ENCODE measurements at regions not wholly inside any gene's neighbourhood (a gene's known extent, or its start where the extent isn't known, plus 50 kb on each side); places are given as distances from the start of the nearest gene placed in this dataset.

DNA sequence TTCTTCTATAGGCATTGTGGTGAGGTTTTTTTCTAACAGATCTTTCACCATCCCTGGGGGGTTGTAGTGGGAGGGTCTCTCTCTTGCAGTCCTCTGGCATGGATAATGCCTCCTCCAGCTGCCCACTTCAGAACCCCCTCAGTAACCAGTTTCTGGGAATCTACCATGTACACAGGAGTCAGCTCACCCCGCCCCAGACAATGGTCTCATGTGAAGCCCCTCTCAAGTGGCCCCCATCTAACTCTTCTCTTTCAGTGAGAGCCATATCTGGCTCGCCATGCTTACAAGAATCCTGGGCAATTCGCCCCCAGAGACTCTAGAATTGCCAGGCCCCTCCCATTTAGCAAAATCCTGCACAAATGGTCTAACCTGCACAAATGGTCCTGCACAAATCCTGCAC, 144.4 kb upstream of the FSTL4 start:
- no peak overlapping the region for H3K4me2 ChIP-seq (ENCODE audit: low read length)
- H3K9me2 ChIP-seq (ENCODE audit: insufficient read depth, low read length) = no peaks in the 10 kb centered on the region
- no peaks in the 10 kb centered on the region for H3K36me3 ChIP-seq (ENCODE audit: insufficient read depth, low read length)
- no peak overlapping the region for H3K27ac ChIP-seq (ENCODE audit: low read depth, low read length, poor library complexity, severe bottlenecking)
- intact Hi-C loops (cut with micrococcal nuclease; ENCODE audit: unreplicated experiment) = no loop called here
- H3K4me1 ChIP-seq (ENCODE audit: insufficient read depth, low read length, poor library complexity, severe bottlenecking) = no peaks in the 10 kb centered on the region
- no peak for DNase-seq (ENCODE audit: low spot score)
- no peak overlapping the region for H2AFZ ChIP-seq (ENCODE audit: low read length)
- no peaks in the 10 kb centered on the region for H4K20me1 ChIP-seq (ENCODE audit: insufficient read depth, low read length)
- H3K79me2 ChIP-seq (ENCODE audit: insufficient read depth, low read depth, low read length) = no peaks in the 10 kb centered on the region
- BruUV-seq (replicated peaks) = no TSS peak
- no peaks in the 10 kb centered on the region for H3K9me3 ChIP-seq (ENCODE audit: low read length)
- no peak overlapping the region for H3K4me3 ChIP-seq (ENCODE audit: low read depth, low read length, poor library complexity, severe bottlenecking)
- TF ChIP-seq, protein P1, sequence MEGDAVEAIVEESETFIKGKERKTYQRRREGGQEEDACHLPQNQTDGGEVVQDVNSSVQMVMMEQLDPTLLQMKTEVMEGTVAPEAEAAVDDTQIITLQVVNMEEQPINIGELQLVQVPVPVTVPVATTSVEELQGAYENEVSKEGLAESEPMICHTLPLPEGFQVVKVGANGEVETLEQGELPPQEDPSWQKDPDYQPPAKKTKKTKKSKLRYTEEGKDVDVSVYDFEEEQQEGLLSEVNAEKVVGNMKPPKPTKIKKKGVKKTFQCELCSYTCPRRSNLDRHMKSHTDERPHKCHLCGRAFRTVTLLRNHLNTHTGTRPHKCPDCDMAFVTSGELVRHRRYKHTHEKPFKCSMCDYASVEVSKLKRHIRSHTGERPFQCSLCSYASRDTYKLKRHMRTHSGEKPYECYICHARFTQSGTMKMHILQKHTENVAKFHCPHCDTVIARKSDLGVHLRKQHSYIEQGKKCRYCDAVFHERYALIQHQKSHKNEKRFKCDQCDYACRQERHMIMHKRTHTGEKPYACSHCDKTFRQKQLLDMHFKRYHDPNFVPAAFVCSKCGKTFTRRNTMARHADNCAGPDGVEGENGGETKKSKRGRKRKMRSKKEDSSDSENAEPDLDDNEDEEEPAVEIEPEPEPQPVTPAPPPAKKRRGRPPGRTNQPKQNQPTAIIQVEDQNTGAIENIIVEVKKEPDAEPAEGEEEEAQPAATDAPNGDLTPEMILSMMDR (conservative IDR thresholded peaks at IDR 0.05; ENCODE audit: low read length) = no peak
- no peak for TF ChIP-seq EZH2phosphoT487 (IDR thresholded peaks at IDR 0.05; ENCODE audit: borderline replicate concordance, low read depth, low read length)
- POLR2A ChIA-PET = no interaction called here
- CTCF ChIA-PET (ENCODE audit: unreplicated experiment) = interaction anchor here (0.6 kb wide), 1 partner anchor 11 kb away, joined by 3 read pairs; no protein-coding TSS in a partner anchor

DNA sequence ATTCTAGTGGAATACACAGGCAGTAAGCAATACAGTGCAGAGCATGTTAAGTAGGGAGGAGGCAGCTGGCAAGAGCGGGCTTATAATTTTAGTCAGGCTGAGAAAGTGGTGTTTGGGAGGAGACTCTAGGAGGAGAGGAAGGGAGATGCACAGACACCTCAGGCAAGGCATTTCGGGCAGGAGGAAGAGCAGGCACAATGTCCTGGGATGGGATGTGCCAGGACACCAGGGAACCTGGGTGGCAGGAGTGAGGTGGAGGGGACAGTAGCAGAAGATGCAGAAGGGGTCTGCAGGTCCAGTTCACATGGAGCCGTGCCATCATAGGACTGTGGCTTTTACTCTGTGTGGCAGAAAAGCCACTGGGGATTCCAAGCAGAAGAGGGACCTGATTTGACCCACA, 143.7 kb upstream of the FSTL4 start:
- H3K9me2 ChIP-seq (ENCODE audit: insufficient read depth, low read length) = no peaks in the 10 kb centered on the region
- intact Hi-C loops (cut with micrococcal nuclease; ENCODE audit: unreplicated experiment) = no loop called here
- no peaks in the 10 kb centered on the region for H3K36me3 ChIP-seq (ENCODE audit: insufficient read depth, low read length)
- no peaks in the 10 kb centered on the region for H3K4me1 ChIP-seq (ENCODE audit: insufficient read depth, low read length, poor library complexity, severe bottlenecking)
- no TSS peak for BruUV-seq (replicated peaks)
- no peak overlapping the region for H3K4me3 ChIP-seq (ENCODE audit: low read depth, low read length, poor library complexity, severe bottlenecking)
- ChIA-PET CTCF (ENCODE audit: unreplicated experiment) (no interaction called here), POLR2A (no interaction called here)
- no peak overlapping the region for H2AFZ ChIP-seq (ENCODE audit: low read length)
- no peaks in the 10 kb centered on the region for H4K20me1 ChIP-seq (ENCODE audit: insufficient read depth, low read length)
- H3K79me2 ChIP-seq (ENCODE audit: insufficient read depth, low read depth, low read length) = no peaks in the 10 kb centered on the region
- no peak for TF ChIP-seq EZH2phosphoT487 (IDR thresholded peaks at IDR 0.05; ENCODE audit: borderline replicate concordance, low read depth, low read length)
- TF ChIP-seq, protein P1 (conservative IDR thresholded peaks at IDR 0.05; ENCODE audit: low read length) = no peak
- H3K9me3 ChIP-seq (ENCODE audit: low read length) = no peaks in the 10 kb centered on the region
- H3K27ac ChIP-seq (ENCODE audit: low read depth, low read length, poor library complexity, severe bottlenecking) = no peak overlapping the region
- H3K4me2 ChIP-seq (ENCODE audit: low read length) = no peak overlapping the region
- DNase-seq (ENCODE audit: low spot score) = no peak

DNA sequence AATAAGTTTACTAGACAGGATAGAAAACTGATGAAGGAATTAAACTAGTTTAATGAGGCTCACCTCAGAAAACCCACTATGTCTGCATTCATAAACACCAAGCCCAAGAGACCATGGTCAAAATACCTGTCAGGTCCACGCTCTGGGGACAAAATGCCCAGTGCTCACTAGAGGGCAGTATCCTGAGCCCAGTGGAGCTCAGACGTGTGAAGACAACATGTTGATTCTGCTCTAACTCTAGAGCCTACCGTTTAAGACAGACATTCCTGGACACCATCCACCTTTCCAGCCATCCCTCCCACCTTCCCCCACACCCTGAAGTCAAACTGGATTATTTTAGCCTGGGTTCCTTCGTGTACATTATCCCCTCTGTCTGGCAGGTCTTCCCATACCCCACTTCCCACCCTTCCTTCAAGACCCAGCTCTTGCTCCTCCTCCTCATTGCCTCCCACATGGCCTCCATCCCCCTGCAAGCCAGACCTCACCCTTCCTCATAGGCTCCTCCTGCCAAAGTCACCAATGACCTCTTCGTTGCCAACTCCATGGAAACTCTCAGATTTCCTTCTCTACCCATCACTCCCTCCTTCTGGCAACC, 142.3 kb upstream of the FSTL4 start:
- peak; percentile 43 for DNase-seq (ENCODE audit: low spot score)
- POLR2A ChIA-PET = no interaction called here
- Histone ChIP-seq H3K4me1 (ENCODE audit: insufficient read depth, low read length, poor library complexity, severe bottlenecking) (no peaks in the 10 kb centered on the region), H2AFZ (ENCODE audit: low read length) (no peak overlapping the region), H3K27ac (ENCODE audit: low read depth, low read length, poor library complexity, severe bottlenecking) (no peak overlapping the region), H3K4me2 (ENCODE audit: low read length) (no peak overlapping the region), H4K20me1 (ENCODE audit: insufficient read depth, low read length) (no peaks in the 10 kb centered on the region), H3K79me2 (ENCODE audit: insufficient read depth, low read depth, low read length) (no peaks in the 10 kb centered on the region), H3K4me3 (ENCODE audit: low read depth, low read length, poor library complexity, severe bottlenecking) (no peak overlapping the region), H3K36me3 (ENCODE audit: insufficient read depth, low read length) (no peaks in the 10 kb centered on the region), H3K9me3 (ENCODE audit: low read length) (no peaks in the 10 kb centered on the region), H3K9me2 (ENCODE audit: insufficient read depth, low read length) (no peaks in the 10 kb centered on the region)
- TF ChIP-seq EZH2phosphoT487 (IDR thresholded peaks at IDR 0.05; ENCODE audit: borderline replicate concordance, low read depth, low read length) = no peak
- TF ChIP-seq, protein P1 (conservative IDR thresholded peaks at IDR 0.05; ENCODE audit: low read length) = peak; percentile 75
- intact Hi-C loops (cut with micrococcal nuclease; ENCODE audit: unreplicated experiment) = no loop called here
- no TSS peak for BruUV-seq (replicated peaks)
- CTCF ChIA-PET (ENCODE audit: unreplicated experiment) = interaction anchor here (1.2 kb wide), 1 partner anchor 11 kb away, joined by 5 read pairs; no protein-coding TSS in a partner anchor

All from OCI-LY7 (cell line).